H1 (cell line): ENCODE measurements at regions not wholly inside any gene's neighbourhood (a gene's known extent, or its start where the extent isn't known, plus 50 kb on each side); places are given as distances from the start of the nearest gene placed in this dataset.

Source experiments
- CTCF ChIA-PET: fragments of 300-600 bp; sonication (Branson Sonifier 250); formaldehyde crosslinking; loops from one replicate; lab custom pipeline; 2021; ENCODE audit not compliant: partially characterized antibody; lab: Charles Lee
- POLR2A ChIA-PET: fragments of 300-600 bp; sonication (Branson Sonifier 250); formaldehyde crosslinking; loops from one replicate; lab custom pipeline; 2021; ENCODE audit warnings: inconsistent platforms; ENCODE audit not compliant: partially characterized antibody; lab: Charles Lee
- DNase-seq, 2 experiments: peaks; one replicate each; pipeline versions ENCODE4 v3.0.0 to v3.0.0-alpha.2; 2010 to 2022; ENCODE audit warnings: low spot score in 2 of 2, low read depth in 1 of 2, mixed read lengths in 1 of 2
- FAIRE-seq: peaks from 2 replicates; lab custom pipeline; 2011; peaks lifted over from hg19 to GRCh38; lab: Jason Lieb, UNC
- H2AFZ ChIP-seq: 2 replicates; pipeline ENCODE4 v1.8.1; 2012; ENCODE audit warnings: low read length, inconsistent platforms
- H2AK5ac ChIP-seq: 2 replicates; pipeline ENCODE4 v1.6.1; 2013; ENCODE audit warnings: low read depth, low read length
- H2BK120ac ChIP-seq: replicated peaks from 2 replicates; pipeline ENCODE3; 2013; ENCODE audit warnings: low read depth, low read length, inconsistent platforms
- H2BK12ac ChIP-seq: 2 replicates; pipeline ENCODE4 v1.6.1; 2013; ENCODE audit warnings: low read depth, low read length
- H2BK15ac ChIP-seq: 2 replicates; pipeline ENCODE4 v1.6.1; 2013; ENCODE audit warnings: low read length
- H2BK20ac ChIP-seq: 2 replicates; pipeline ENCODE4 v1.6.1; 2013; ENCODE audit warnings: low read length
- H2BK5ac ChIP-seq: 2 replicates; pipeline ENCODE4 v1.6.1; 2013; ENCODE audit warnings: low read depth, low read length
- H3K14ac ChIP-seq: 2 replicates; pipeline ENCODE4 v1.6.1; 2013; ENCODE audit warnings: inconsistent platforms; ENCODE audit not compliant: insufficient read length
- H3K18ac ChIP-seq: 2 replicates; pipeline ENCODE4 v1.6.1; 2013; ENCODE audit warnings: low read length; ENCODE audit errors: extremely low read depth
- H3K23ac ChIP-seq: 2 replicates; pipeline ENCODE4 v1.6.1; 2013; ENCODE audit warnings: inconsistent platforms; ENCODE audit not compliant: insufficient read length
- H3K23me2 ChIP-seq: 2 replicates; pipeline ENCODE4 v1.6.1; 2013; ENCODE audit warnings: low read depth, low read length
- H3K27ac ChIP-seq: 2 replicates; pipeline ENCODE4 v1.6.1; 2011; ENCODE audit warnings: low read depth, low read length, inconsistent platforms
- H3K27me3 ChIP-seq, 4 experiments: replicated peaks in 1 of 4; 1 replicate in 1 of 4; 2 replicates in 3 of 4; pipeline versions ENCODE4 v1.6.1 to v1.8.1; 2011 to 2013; ENCODE audit warnings: low read length in 3 of 4, mild to moderate bottlenecking in 3 of 4, inconsistent platforms in 2 of 4, mixed read lengths in 2 of 4, moderate library complexity in 1 of 4; ENCODE audit not compliant: control insufficient read depth in 3 of 4, insufficient read depth in 3 of 4; ENCODE audit errors: extremely low read depth in 1 of 4
- H3K36me3 ChIP-seq, 4 experiments: 2 replicates each; pipeline versions ENCODE4 v1.6.1 to v1.8.1; 2011 to 2013; ENCODE audit warnings: mild to moderate bottlenecking in 4 of 4, low read length in 3 of 4, moderate library complexity in 2 of 4, control low read depth in 1 of 4, inconsistent platforms in 1 of 4; ENCODE audit not compliant: insufficient read depth in 4 of 4, control insufficient read depth in 2 of 4
- H3K4ac ChIP-seq: replicated peaks from 2 replicates; pipeline ENCODE3; 2013; ENCODE audit warnings: low read length, low read depth, mixed read lengths, inconsistent platforms; ENCODE audit not compliant: insufficient read length
- H3K4me1 ChIP-seq, 4 experiments: replicated peaks in 1 of 4; 1 replicate in 1 of 4; 2 replicates in 3 of 4; pipeline versions ENCODE4 v1.6.1 to v1.8.1; 2011 to 2013; ENCODE audit warnings: low read length in 3 of 4, inconsistent platforms in 2 of 4, mixed read lengths in 1 of 4; ENCODE audit not compliant: insufficient read depth in 4 of 4, control insufficient read depth in 3 of 4
- H3K4me2 ChIP-seq, 2 experiments: 2 replicates each; pipeline versions ENCODE4 v1.6.1 to v1.8.1; 2011 to 2013; ENCODE audit warnings: low read depth in 2 of 2, low read length in 2 of 2, control low read depth in 1 of 2, inconsistent platforms in 1 of 2, mild to moderate bottlenecking in 1 of 2; ENCODE audit not compliant: insufficient read depth in 1 of 2
- H3K4me3 ChIP-seq, 4 experiments: fragments of 200-600, 300-600 bp in 1 of 4; sonication (generic), shearing (Covaris generic), sonication (Bioruptor Twin) in 1 of 4; 2 replicates each; pipeline versions ENCODE4 v1.5.1 to v1.8.1; 2011 to 2016; ENCODE audit warnings: low read length in 4 of 4, low read depth in 3 of 4, control low read depth in 2 of 4, inconsistent platforms in 2 of 4, mild to moderate bottlenecking in 2 of 4, mixed read lengths in 1 of 4, moderate library complexity in 1 of 4; ENCODE audit not compliant: insufficient read depth in 2 of 4; ENCODE audit errors: extremely low read depth in 1 of 4
- H3K56ac ChIP-seq: replicated peaks from 2 replicates; pipeline ENCODE3; 2013; ENCODE audit warnings: low read depth, mild to moderate bottlenecking, mixed read lengths, low read length, inconsistent platforms; ENCODE audit not compliant: insufficient read length
- H3K79me1 ChIP-seq: 2 replicates; pipeline ENCODE4 v1.6.1; 2013; ENCODE audit warnings: low read depth, low read length, control low read depth
- H3K79me2 ChIP-seq, 2 experiments: 2 replicates each; pipeline versions ENCODE4 v1.6.1 to v1.8.1; 2012 to 2013; ENCODE audit warnings: low read length in 2 of 2, mild to moderate bottlenecking in 2 of 2, inconsistent platforms in 1 of 2; ENCODE audit not compliant: insufficient read depth in 2 of 2, control insufficient read depth in 1 of 2
- H3K9ac ChIP-seq, 4 experiments: replicated peaks in 1 of 4; 1 replicate in 1 of 4; 2 replicates in 3 of 4; pipeline versions ENCODE4 v1.6.1 to v1.8.1; 2011 to 2013; ENCODE audit warnings: low read depth in 3 of 4, low read length in 3 of 4, control low read depth in 2 of 4, mild to moderate bottlenecking in 2 of 4, moderate library complexity in 2 of 4, inconsistent platforms in 1 of 4; ENCODE audit errors: extremely low read depth in 1 of 4
- H3K9me3 ChIP-seq, 2 experiments: 2 replicates each; pipeline versions ENCODE4 v1.6.1 to v1.8.1; 2012 to 2013; ENCODE audit warnings: mild to moderate bottlenecking in 2 of 2, moderate library complexity in 2 of 2, control low read depth in 1 of 2, inconsistent platforms in 1 of 2, low read depth in 1 of 2, low read length in 1 of 2, mixed read lengths in 1 of 2; ENCODE audit not compliant: insufficient read depth in 2 of 2
- H4K20me1 ChIP-seq, 2 experiments: replicated peaks in 1 of 2; 2 replicates each; pipeline versions ENCODE3 to v1.8.1; 2011 to 2013; ENCODE audit warnings: inconsistent platforms in 2 of 2, low read length in 2 of 2, mild to moderate bottlenecking in 1 of 2; ENCODE audit not compliant: insufficient read depth in 2 of 2, control insufficient read depth in 1 of 2
- H4K5ac ChIP-seq: 2 replicates; pipeline ENCODE4 v1.6.1; 2013; ENCODE audit warnings: low read length, low read depth, mixed read lengths, inconsistent platforms; ENCODE audit not compliant: insufficient read length
- H4K8ac ChIP-seq: 2 replicates; pipeline ENCODE4 v1.8.0; 2013; ENCODE audit warnings: mild to moderate bottlenecking, moderate library complexity, low read length, inconsistent platforms; ENCODE audit not compliant: insufficient read depth; ENCODE audit errors: extremely low read depth
- H4K91ac ChIP-seq: replicated peaks from 2 replicates; pipeline ENCODE3; 2013; ENCODE audit warnings: low read length, mixed read lengths, inconsistent platforms; ENCODE audit not compliant: insufficient read length
- BACH1 ChIP-seq: IDR thresholded peaks from 2 replicates; pipeline ENCODE4 v1.6.1; 2012; ENCODE audit warnings: low read length, improper control_type of control experiment
- CHD1 ChIP-seq: IDR thresholded peaks from 2 replicates; pipeline ENCODE4 v1.6.1; 2012; ENCODE audit warnings: low read depth, low read length, improper control_type of control experiment
- E2F6 ChIP-seq: IDR thresholded peaks from 2 replicates; pipeline ENCODE4 v1.6.1; 2012; ENCODE audit warnings: inconsistent platforms
- HDAC6 ChIP-seq: IDR thresholded peaks from one replicate; pipeline ENCODE4 v1.7.1; 2012; ENCODE audit warnings: low read depth, mild to moderate bottlenecking, inconsistent platforms, low read length, moderate library complexity
- TBP ChIP-seq: IDR thresholded peaks from 2 replicates; pipeline ENCODE4 v1.6.1; 2011; ENCODE audit warnings: low read depth, low read length, improper control_type of control experiment
- WGBS, 2 experiments: shearing (Covaris generic) in 1 of 2; methylation state at CpG; one replicate each; pipeline versions ENCODE4 v1.1.6 to v1.1.7; 2013 to 2015; ENCODE audit warnings: low lambda C conversion rate in 2 of 2, mixed read lengths in 2 of 2, inconsistent platforms in 1 of 2, low coverage in 1 of 2, missing lambda C conversion rate in 1 of 2; ENCODE audit not compliant: insufficient replicate concordance in 2 of 2, insufficient coverage in 1 of 2, insufficient read length in 1 of 2; ENCODE audit errors: extremely low coverage in 1 of 2, missing lambda C conversion rate in 1 of 2; 5-methylcytosine and 5-hydroxymethylcytosine counted together

DNA sequence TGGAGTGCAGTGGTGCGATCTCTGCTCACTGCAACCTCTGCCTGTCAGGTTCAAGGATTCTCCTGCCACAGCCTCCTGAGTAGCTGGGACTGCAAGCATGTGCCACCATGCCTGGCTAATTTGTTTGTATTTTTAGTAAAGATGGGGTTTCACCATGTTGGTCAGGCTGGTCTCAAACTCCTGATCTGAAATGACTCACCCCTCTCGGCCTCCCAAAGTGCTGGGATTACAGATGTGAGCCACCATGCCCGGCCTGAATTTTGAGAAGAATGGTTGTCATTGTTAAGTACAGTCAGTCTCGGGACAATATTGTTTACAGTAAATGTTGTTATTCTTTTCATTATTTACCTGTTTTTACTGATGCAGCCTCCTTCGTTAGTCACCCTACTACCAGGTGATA, 1226.2 kb upstream of the TENM3 start:
- Histone ChIP-seq H4K5ac (no peak overlapping the region), H3K4me2 (no peak overlapping the region; a peak in 1 of 4 replicates), H4K8ac (no peak overlapping the region), H3K27ac (no peak overlapping the region), H3K23ac (no peak overlapping the region), H3K23me2 (no peaks in the 10 kb centered on the region), H2BK12ac (no peak overlapping the region), H4K91ac (no peak overlapping the region), H2BK5ac (no peak overlapping the region), H2BK15ac (no peak overlapping the region), H3K14ac (no peak overlapping the region), H3K79me1 (no peaks in the 10 kb centered on the region), H3K4me3 (no peak overlapping the region; a peak in 1 of 8 replicates), H2AFZ (no peak overlapping the region), H3K9ac (no peak overlapping the region), H3K56ac (no peak overlapping the region), H3K4ac (no peak overlapping the region), H3K27me3 (no peaks in the 10 kb centered on the region), H3K79me2 (no peaks in the 10 kb centered on the region), H3K4me1 (peaks cover 0 to 4% (median 2%) of the 10 kb centered on the region in 4 experiments; a peak in 1 of 7 replicates), H2BK120ac (no peak overlapping the region), H3K36me3 (no peaks in the 10 kb centered on the region), H4K20me1 (no peaks in the 10 kb centered on the region), H3K18ac (no peak overlapping the region), H2BK20ac (no peak overlapping the region), H2AK5ac (no peak overlapping the region), H3K9me3 (no peaks in the 10 kb centered on the region; a peak in 2 of 4 replicates)
- POLR2A ChIA-PET = no interaction called here
- FAIRE-seq (no peak), DNase-seq (no peak)
- WGBS, 2 experiments = 77% methylated on average over 5 of the region's 5 CpGs; no CpG with 5 or more reads in 1 of the 2 experiments
- CTCF ChIA-PET = no interaction called here
- TF ChIP-seq E2F6 = no peak
- no peak for TF ChIP-seq CHD1
- TF ChIP-seq BACH1 = no peak
- TF ChIP-seq TBP = no peak
- TF ChIP-seq HDAC6 = no peak
